Stomach (tissue), 8 donors: ENCODE measurements at regions not wholly inside any gene's neighbourhood (a gene's known extent, or its start where the extent isn't known, plus 50 kb on each side); places are given as distances from the start of the nearest gene placed in this dataset.

Experiments used
- DNase-seq, 2 donors: peaks; one replicate each; pipeline versions ENCODE4 v3.0.0 to v3.0.0-alpha.2; 2013 to 2019
- H3K27ac ChIP-seq, 5 donors: fragments of 200-600 bp in 4 of 5; sonication (generic) in 4 of 5; one replicate each; pipeline ENCODE4 v1.5.1; 2013 to 2019; ENCODE audit warnings: mild to moderate bottlenecking in 1 of 5, moderate library complexity in 1 of 5
- H3K27me3 ChIP-seq, 3 donors: fragments of 200-600 bp; sonication (generic); one replicate each; pipeline ENCODE4 v1.5.1; 2017 to 2019; ENCODE audit warnings: mixed run types in 1 of 3
- H3K36me3 ChIP-seq, 4 donors: fragments of 200-600 bp; sonication (generic); 1 replicate in 3 of 4; 2 replicates in 1 of 4; pipeline ENCODE4 v1.5.1; 2016 to 2019
- H3K4me1 ChIP-seq, 4 donors: fragments of 200-600 bp; sonication (generic); one replicate each; pipeline ENCODE4 v1.5.1; 2016 to 2019
- H3K4me3 ChIP-seq, 4 donors: fragments of 200-600 bp; sonication (generic) in 3 of 4; one replicate each; pipeline ENCODE4 v1.5.1; 2016 to 2019; ENCODE audit warnings: mild to moderate bottlenecking in 1 of 4
- H3K9me3 ChIP-seq, 4 donors: fragments of 200-600 bp; sonication (generic); one replicate each; pipeline ENCODE4 v1.5.1; 2016 to 2019
- EP300 ChIP-seq: sonication (generic); formaldehyde crosslinking; IDR thresholded peaks from one replicate; pipeline ENCODE4 v1.6.1; 2017; ENCODE audit warnings: antibody characterized with exemption
- POLR2A ChIP-seq, 4 donors: fragments of 450-650 bp; IDR thresholded peaks; one replicate each; pipeline ENCODE4 v1.6.1; 2016; ENCODE audit warnings: antibody characterized with exemption in 4 of 4, control low read depth in 2 of 4, mild to moderate bottlenecking in 1 of 4, moderate library complexity in 1 of 4
- POLR2AphosphoS5 ChIP-seq, 3 donors: sonication (generic); formaldehyde crosslinking; IDR thresholded peaks; one replicate each; pipeline ENCODE4 v1.6.1; 2016; ENCODE audit warnings: antibody characterized with exemption in 3 of 3
- WGBS, 5 donors: extraction: QIAGEN DNeasy Blood & Tissue Kit in 3 of 5; methylation state at CpG; one replicate each; pipeline versions ENCODE4 v1.1.5 to v1.1.7; 2013 to 2018; 5-methylcytosine and 5-hydroxymethylcytosine counted together
- intact Hi-C: fragments of 100-400 bp; cut with DNase I; formaldehyde crosslinking; loops from one replicate; pipeline ENCODE4 v1.15.1; 2023; ENCODE audit warnings: low total_unique reads
- TF ChIP-seq, protein P1 (sequence below), 7 experiments: fragments of 450-650 bp in 4 of 7; fragments of 200-600 bp in 3 of 7; sonication (generic) in 3 of 7; IDR thresholded peaks; one replicate each; pipeline ENCODE4 v1.5.1; 2016 to 2019; ENCODE audit warnings: antibody characterized with exemption in 7 of 7, control low read depth in 2 of 7, mild to moderate bottlenecking in 1 of 7
- donor health status: healthy with polysubstance abuse.
- donor health status: Bipolar disorder and iron deficiency.
- donor health status: healthy.

DNA sequence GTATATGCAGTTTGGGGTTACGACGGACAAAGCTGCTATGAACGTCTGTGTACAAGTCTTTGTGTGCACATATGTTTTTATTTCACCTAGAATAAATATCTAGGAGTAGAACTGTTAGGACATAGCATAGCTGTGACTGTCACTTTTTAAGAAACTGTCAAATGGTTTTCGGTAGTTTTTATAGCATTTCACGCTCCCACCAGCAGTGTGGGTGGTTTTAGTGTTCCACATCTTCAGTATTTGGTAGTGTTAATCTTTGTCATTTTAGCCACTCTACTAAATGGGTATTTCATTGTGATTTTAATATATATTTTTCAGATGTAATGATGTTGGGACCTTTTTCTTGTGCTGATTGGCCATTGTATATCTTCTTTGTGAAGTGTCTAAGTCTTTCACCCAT is 109.1 kb upstream of the BCAT1 start:
- Histone ChIP-seq H3K4me3 (no peak overlapping the region), H3K27me3 (no peaks in the 10 kb centered on the region), H3K4me1 (peaks cover 0 to 13% (median 0%) of the 10 kb centered on the region in 4 donors), H3K9me3 (no peaks in the 10 kb centered on the region), H3K36me3 (no peaks in the 10 kb centered on the region), H3K27ac (no peak overlapping the region)
- intact Hi-C loops = no loop called here
- no peak for DNase-seq
- 88 to 94% (median 92%) methylated on average over 5 of the region's 5 CpGs for WGBS, 5 donors
- TF ChIP-seq, protein P1, sequence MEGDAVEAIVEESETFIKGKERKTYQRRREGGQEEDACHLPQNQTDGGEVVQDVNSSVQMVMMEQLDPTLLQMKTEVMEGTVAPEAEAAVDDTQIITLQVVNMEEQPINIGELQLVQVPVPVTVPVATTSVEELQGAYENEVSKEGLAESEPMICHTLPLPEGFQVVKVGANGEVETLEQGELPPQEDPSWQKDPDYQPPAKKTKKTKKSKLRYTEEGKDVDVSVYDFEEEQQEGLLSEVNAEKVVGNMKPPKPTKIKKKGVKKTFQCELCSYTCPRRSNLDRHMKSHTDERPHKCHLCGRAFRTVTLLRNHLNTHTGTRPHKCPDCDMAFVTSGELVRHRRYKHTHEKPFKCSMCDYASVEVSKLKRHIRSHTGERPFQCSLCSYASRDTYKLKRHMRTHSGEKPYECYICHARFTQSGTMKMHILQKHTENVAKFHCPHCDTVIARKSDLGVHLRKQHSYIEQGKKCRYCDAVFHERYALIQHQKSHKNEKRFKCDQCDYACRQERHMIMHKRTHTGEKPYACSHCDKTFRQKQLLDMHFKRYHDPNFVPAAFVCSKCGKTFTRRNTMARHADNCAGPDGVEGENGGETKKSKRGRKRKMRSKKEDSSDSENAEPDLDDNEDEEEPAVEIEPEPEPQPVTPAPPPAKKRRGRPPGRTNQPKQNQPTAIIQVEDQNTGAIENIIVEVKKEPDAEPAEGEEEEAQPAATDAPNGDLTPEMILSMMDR (IDR thresholded peaks at IDR 0.05) = no peak
- TF ChIP-seq POLR2AphosphoS5 (IDR thresholded peaks at IDR 0.05) = no peak
- TF ChIP-seq EP300 = no peak
- no peak for TF ChIP-seq POLR2A (IDR thresholded peaks at IDR 0.05)

DNA sequence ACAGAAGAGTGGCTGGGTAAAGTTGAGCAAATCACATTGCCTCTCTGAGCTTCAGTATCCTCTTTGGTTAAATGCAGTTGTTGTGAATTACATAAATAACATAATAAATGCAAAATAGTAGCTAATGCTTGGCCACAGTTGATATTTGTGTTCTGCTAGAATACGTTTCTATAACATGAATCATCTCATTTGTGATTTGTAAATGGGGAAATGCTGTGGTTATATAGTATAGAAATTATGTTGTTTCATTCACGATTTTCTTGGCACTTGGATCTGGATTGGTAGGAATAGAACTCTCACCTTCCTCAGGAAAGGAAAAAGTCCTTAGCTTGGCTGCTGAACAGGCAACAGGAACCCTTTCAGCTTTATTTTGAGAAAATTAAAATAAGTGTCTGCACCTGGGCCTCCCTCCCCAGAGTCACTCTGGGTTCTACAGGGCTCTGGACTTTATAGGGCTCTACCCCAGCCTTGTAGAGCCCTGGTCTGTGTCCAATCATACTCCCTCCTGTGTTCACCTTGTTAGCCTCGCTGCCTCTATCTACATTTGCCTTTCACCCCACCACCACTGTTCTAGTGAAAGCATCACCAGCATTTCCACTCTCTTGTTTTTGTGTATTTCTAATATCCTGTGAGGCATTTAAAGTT is 107.7 kb upstream of the BCAT1 start:
- no peak for DNase-seq
- 64 to 75% (median 70%) methylated on average over 3 of the region's 3 CpGs for WGBS, 5 donors
- TF ChIP-seq EP300 (no peak), POLR2A (IDR thresholded peaks at IDR 0.05) (no peak), POLR2AphosphoS5 (IDR thresholded peaks at IDR 0.05) (no peak)
- TF ChIP-seq, protein P1 (IDR thresholded peaks at IDR 0.05) = no peak
- H3K27me3 ChIP-seq = no peaks in the 10 kb centered on the region
- H3K27ac ChIP-seq = no peak overlapping the region
- intact Hi-C loops = no loop called here
- H3K36me3 ChIP-seq = no peaks in the 10 kb centered on the region
- H3K4me3 ChIP-seq = no peak overlapping the region
- H3K4me1 ChIP-seq = peaks cover 0 to 13% (median 0%) of the 10 kb centered on the region in 4 donors
- H3K9me3 ChIP-seq = no peaks in the 10 kb centered on the region

GRCh38 chr12:25056011-25056410 is 107.1 kb upstream of the BCAT1 start:
- TF ChIP-seq EP300 = no peak
- peaks cover 0 to 13% (median 0%) of the 10 kb centered on the region in 4 donors for H3K4me1 ChIP-seq

GRCh38 chr12:25054783-25055144 is 105.9 kb upstream of the BCAT1 start:
- Histone ChIP-seq H3K9me3 (no peaks in the 10 kb centered on the region), H3K4me1 (peaks cover 0 to 13% (median 0%) of the 10 kb centered on the region in 4 donors), H3K36me3 (no peaks in the 10 kb centered on the region), H3K4me3 (peak overlapping the region in 2 of 4 donors; percentile 14 to 16), H3K27ac (peak overlapping the region in 2 of 5 donors; percentile 7 to 82), H3K27me3 (no peaks in the 10 kb centered on the region)
- TF ChIP-seq POLR2A (IDR thresholded peaks at IDR 0.05) (no peak), POLR2AphosphoS5 (IDR thresholded peaks at IDR 0.05) (no peak), EP300 (no peak)
- TF ChIP-seq, protein P1 (IDR thresholded peaks at IDR 0.05) = no peak
- 43 to 56% (median 50%) methylated on average over 5 of the region's 5 CpGs for WGBS, 5 donors
- intact Hi-C loops = no loop called here
- DNase-seq = no peak

More at GRCh38 chr12:25056011-25056410, 107.1 kb upstream of the BCAT1 start:
- no peak for DNase-seq
- Histone ChIP-seq H3K27ac (no peak overlapping the region), H3K4me3 (no peak overlapping the region), H3K36me3 (no peaks in the 10 kb centered on the region), H3K27me3 (no peaks in the 10 kb centered on the region), H3K9me3 (no peaks in the 10 kb centered on the region)
- 33 to 54% (median 53%) methylated on average over 5 of the region's 5 CpGs for WGBS, 5 donors
- intact Hi-C loops = no loop called here
